ENCODE measurements at regions not wholly inside any gene's neighbourhood (a gene's known extent, or its start where the extent isn't known, plus 50 kb on each side); places are given as distances from the start of the nearest gene placed in this dataset.
"Not testable (repeated sequence)": the region's sequence is repeated elsewhere in the genome, so short reads cannot be mapped to it uniquely, and the experiment has no call there.

DNA sequence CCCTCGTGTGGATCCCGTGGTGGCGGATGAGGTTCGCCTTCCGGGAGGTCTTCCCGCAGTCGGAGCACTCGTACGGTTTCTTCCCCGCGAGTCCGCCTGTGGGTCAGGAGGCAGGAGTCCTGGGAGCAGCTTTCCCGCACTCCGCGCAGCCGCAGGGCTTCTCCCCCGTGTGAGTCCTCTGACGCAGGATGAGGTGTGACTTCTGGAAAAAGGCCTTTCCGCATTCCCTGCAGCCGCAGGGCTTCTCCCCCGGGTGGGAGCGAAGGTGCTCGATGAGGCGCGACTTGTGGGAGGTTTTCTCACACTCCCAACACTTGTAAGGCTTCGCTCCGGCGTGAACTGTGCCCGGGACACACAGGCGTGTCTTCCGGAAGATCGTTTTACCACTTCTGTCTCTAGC is 68.8 kb upstream of the WIPI2 start:
- not testable (repeated sequence) for H3K4me1 Mint-ChIP-seq (ENCODE audit: unreplicated experiment); H3K9me3 Mint-ChIP-seq (ENCODE audit: unreplicated experiment); H3K27ac Mint-ChIP-seq (ENCODE audit: unreplicated experiment); H3K27me3 Mint-ChIP-seq (ENCODE audit: unreplicated experiment); H3K4me3 Mint-ChIP-seq (ENCODE audit: unreplicated experiment); DNase-seq (ENCODE audit: extremely low spot score, unreplicated experiment); H3K36me3 Mint-ChIP-seq (ENCODE audit: unreplicated experiment)

DNA sequence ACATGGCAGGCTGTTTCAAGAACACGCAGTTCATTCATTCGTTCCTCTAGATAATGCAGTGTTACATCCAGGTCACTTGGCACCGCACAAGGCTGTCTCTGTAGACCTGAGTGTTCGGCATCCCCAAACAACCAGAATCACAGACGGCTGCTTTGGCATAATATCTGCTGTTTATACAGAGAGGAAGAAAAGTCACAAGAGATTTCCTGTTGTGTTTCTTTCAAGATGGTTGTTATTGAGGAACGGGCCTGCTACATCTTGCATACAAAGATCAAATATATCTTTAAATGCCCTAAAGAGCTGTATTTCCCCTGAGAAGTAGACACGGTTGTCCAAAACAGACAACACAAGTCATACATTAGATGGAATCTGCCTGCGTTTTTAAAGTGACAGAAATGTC is 58.8 kb upstream of the WIPI2 start:
- H3K4me1 Mint-ChIP-seq (ENCODE audit: unreplicated experiment); H3K27me3 Mint-ChIP-seq (ENCODE audit: unreplicated experiment); DNase-seq (ENCODE audit: extremely low spot score, unreplicated experiment); H3K36me3 Mint-ChIP-seq (ENCODE audit: unreplicated experiment); H3K4me3 Mint-ChIP-seq (ENCODE audit: unreplicated experiment); H3K27ac Mint-ChIP-seq (ENCODE audit: unreplicated experiment); H3K9me3 Mint-ChIP-seq (ENCODE audit: unreplicated experiment): not testable (repeated sequence)

DNA sequence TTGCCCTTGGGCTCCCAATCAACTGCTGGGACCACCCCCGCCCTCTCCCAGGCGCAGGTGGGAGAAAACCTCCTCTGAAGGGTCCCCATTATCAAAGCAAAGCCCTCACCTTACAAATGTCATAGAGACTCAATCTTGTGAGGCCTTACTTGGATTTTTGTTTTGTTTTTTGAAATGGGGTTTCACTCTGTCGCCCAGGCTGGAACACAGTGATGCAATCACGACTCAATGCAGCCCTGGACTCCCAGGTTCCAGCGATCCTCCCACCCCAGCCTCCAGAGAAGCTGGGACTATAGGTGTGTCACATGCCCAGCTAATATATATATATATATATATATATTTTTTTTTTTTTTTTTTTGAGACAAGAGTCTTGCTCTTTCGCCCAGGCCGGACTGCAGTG is 57.5 kb upstream of the WIPI2 start:
- H3K4me1 Mint-ChIP-seq (ENCODE audit: unreplicated experiment): no peaks in the 10 kb centered on the region
- no peaks in the 10 kb centered on the region for H3K9me3 Mint-ChIP-seq (ENCODE audit: unreplicated experiment)
- no peak for DNase-seq (ENCODE audit: extremely low spot score, unreplicated experiment)
- H3K36me3 Mint-ChIP-seq (ENCODE audit: unreplicated experiment): no peaks in the 10 kb centered on the region
- peaks cover 2% of the 10 kb centered on the region for H3K27me3 Mint-ChIP-seq (ENCODE audit: unreplicated experiment)
- TF ChIP-seq, protein P1, sequence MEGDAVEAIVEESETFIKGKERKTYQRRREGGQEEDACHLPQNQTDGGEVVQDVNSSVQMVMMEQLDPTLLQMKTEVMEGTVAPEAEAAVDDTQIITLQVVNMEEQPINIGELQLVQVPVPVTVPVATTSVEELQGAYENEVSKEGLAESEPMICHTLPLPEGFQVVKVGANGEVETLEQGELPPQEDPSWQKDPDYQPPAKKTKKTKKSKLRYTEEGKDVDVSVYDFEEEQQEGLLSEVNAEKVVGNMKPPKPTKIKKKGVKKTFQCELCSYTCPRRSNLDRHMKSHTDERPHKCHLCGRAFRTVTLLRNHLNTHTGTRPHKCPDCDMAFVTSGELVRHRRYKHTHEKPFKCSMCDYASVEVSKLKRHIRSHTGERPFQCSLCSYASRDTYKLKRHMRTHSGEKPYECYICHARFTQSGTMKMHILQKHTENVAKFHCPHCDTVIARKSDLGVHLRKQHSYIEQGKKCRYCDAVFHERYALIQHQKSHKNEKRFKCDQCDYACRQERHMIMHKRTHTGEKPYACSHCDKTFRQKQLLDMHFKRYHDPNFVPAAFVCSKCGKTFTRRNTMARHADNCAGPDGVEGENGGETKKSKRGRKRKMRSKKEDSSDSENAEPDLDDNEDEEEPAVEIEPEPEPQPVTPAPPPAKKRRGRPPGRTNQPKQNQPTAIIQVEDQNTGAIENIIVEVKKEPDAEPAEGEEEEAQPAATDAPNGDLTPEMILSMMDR (IDR thresholded peaks at IDR 0.05): no peak
- H3K27ac Mint-ChIP-seq (ENCODE audit: unreplicated experiment): no peak overlapping the region
- no peak overlapping the region for H3K4me3 Mint-ChIP-seq (ENCODE audit: unreplicated experiment)

DNA sequence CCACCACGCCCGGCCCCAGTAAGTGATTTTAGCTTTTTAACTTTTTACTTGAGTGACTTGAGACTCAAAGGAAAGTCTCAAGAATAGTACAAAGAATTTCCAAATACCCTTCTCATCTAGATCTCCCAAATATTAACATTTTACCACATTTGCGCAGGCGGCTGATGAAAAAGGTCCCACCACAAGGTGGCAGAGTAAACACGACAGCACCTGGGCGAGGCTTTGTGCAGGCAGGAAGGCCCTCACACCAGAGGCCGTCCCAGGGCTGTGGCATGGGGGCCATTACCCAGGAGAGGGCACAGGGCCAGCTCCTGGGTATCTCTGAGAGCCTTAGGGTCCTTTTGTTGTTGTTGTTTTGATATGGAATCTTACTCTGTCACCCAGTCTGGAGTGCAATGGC is 50.0 kb upstream of the WIPI2 start:
- H3K36me3 Mint-ChIP-seq (ENCODE audit: unreplicated experiment): no peaks in the 10 kb centered on the region
- peaks cover 5% of the 10 kb centered on the region for H3K27me3 Mint-ChIP-seq (ENCODE audit: unreplicated experiment)
- DNase-seq (ENCODE audit: extremely low spot score, unreplicated experiment): no peak
- H3K4me3 Mint-ChIP-seq (ENCODE audit: unreplicated experiment): no peak overlapping the region
- no peak overlapping the region for H3K27ac Mint-ChIP-seq (ENCODE audit: unreplicated experiment)
- no peaks in the 10 kb centered on the region for H3K9me3 Mint-ChIP-seq (ENCODE audit: unreplicated experiment)
- H3K4me1 Mint-ChIP-seq (ENCODE audit: unreplicated experiment): no peaks in the 10 kb centered on the region
- TF ChIP-seq, protein P1 (IDR thresholded peaks at IDR 0.05): peak; percentile 34
